ENCODE measurements at regions not wholly inside any gene's neighbourhood (a gene's known extent, or its start where the extent isn't known, plus 50 kb on each side); places are given as distances from the start of the nearest gene placed in this dataset.

DNA sequence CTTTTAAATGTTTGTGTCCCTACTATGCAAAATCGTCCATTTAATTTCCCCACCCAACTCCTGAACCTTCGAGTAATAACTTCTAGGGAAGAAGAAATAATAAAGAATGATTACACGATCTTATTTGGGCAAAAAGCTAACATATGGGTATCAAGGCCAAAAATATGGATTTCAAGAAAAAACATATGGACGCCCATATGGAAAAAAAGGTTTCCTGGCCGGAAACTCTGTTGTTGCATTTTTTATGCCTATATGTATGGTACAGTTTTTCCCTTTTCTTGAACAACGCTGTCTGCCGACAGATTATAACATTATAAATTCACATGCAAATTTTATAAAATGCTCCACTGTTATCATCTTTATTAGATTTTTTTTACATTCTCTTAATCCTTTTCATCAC is 167.6 kb upstream of the ESRRG start:
- no peaks in the 10 kb centered on the region for H3K4me1 ChIP-seq
- 87 to 96% methylated on average over 7 of the region's 7 CpGs for WGBS, 2 donors
- H3K4me3 ChIP-seq (replicated peaks in 1 of 3): no peak overlapping the region
- DNase-seq: no peak
- intact Hi-C loops (cut with DNase I): no loop called here
- H3K27me3 ChIP-seq: no peaks in the 10 kb centered on the region
- no peak overlapping the region for H3K27ac ChIP-seq
- H3K36me3 ChIP-seq: no peaks in the 10 kb centered on the region
- TF ChIP-seq CTCF (IDR thresholded peaks at IDR 0.05): no peak
- TF ChIP-seq POLR2A (IDR thresholded peaks at IDR 0.05): no peak
- H3K9me3 ChIP-seq: no peaks in the 10 kb centered on the region

DNA sequence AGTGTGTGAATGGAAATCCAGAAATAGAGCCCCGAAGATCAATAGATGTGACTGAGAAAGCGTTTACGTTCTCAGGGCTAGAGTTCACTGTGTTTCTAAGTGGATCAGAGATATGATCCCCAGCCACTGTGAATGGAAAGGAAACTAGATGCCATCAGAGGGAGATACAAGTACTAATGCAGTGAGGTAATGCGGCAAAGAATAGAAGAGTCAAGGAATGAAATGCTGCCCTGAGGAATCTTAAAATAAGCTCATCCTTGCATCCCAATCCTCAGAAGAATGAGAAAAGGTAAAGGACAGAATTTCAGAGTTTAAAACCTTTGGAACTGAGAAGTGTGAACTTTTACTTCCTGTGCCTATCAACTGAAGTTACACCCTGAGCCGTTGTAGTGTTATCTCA is 165.5 kb upstream of the ESRRG start:
- intact Hi-C loops (cut with DNase I): no loop called here
- TF ChIP-seq CTCF (IDR thresholded peaks at IDR 0.05): no peak
- TF ChIP-seq POLR2A (IDR thresholded peaks at IDR 0.05): no peak
- Histone ChIP-seq H3K27ac (no peak overlapping the region), H3K9me3 (no peaks in the 10 kb centered on the region), H3K4me3 (replicated peaks in 1 of 3) (no peak overlapping the region), H3K27me3 (no peaks in the 10 kb centered on the region), H3K36me3 (no peaks in the 10 kb centered on the region), H3K4me1 (no peaks in the 10 kb centered on the region)
- no peak for DNase-seq
- WGBS, 2 donors: 71 to 81% methylated on average over 5 of the region's 5 CpGs

DNA sequence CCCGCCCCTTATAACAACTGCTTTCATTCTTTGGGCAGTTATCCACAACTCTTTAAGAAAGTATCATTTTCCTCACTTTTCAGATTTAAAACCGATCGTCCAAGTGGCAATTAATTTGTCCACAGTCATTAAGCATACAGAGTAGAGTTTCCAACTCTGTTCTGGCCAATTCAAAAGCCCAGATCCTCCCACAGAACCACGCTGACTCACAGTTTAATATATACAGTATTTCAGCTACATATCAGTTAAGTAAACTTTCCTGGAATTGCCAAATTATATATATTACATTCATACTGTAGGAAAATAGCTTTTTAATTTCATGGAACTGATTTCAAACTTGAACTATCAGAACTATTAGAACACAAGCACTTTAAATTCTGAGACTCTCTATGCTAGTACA is 163.8 kb upstream of the ESRRG start:
- intact Hi-C loops (cut with DNase I): no loop called here
- no peak for DNase-seq
- WGBS, 2 donors: 84 to 90% methylated on average over 4 of the region's 4 CpGs

DNA sequence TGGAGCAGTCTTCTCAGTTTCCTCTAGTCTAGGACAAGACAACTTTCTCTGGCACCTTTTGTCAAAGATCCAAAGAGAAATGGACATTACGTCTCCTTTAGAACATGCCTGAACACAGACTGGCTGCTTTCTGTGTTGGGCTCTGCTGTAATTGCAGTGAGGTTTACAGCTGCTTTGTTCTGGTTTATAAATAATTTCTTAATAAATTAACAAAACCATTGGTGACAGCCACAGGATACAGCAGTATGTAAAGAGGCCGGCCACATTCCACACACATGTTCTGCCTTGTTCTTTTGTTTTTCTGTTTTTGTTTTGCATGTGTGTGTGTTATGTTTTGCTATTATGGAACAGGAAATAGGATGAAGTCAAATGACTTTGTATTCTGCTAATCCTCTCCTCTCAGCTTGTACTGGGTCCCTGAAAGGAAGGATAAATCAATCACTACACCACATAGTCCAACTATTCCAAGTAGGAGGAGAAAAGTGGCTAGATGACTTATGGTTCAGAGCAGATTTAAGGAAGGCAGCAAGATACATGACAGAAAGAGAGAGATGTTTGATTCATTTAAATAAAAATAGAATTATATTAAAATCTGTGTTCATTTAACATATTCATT is 161.5 kb upstream of the ESRRG start:
- TF ChIP-seq POLR2A (IDR thresholded peaks at IDR 0.05) (no peak), CTCF (IDR thresholded peaks at IDR 0.05) (no peak)
- no peak for DNase-seq
- Histone ChIP-seq H3K4me3 (replicated peaks in 1 of 3) (no peak overlapping the region), H3K4me1 (no peaks in the 10 kb centered on the region), H3K27me3 (no peaks in the 10 kb centered on the region), H3K36me3 (no peaks in the 10 kb centered on the region), H3K27ac (no peak overlapping the region), H3K9me3 (no peaks in the 10 kb centered on the region)
- WGBS, 2 donors: 77 to 89% methylated on average over 2 of the region's 2 CpGs
- intact Hi-C loops (cut with DNase I): no loop called here

More for the DNA sequence above, 163.8 kb upstream of the ESRRG start:
- Histone ChIP-seq H3K36me3 (no peaks in the 10 kb centered on the region), H3K27ac (no peak overlapping the region), H3K9me3 (no peaks in the 10 kb centered on the region), H3K27me3 (no peaks in the 10 kb centered on the region), H3K4me3 (replicated peaks in 1 of 3) (no peak overlapping the region), H3K4me1 (no peaks in the 10 kb centered on the region)
- no peak for TF ChIP-seq CTCF (IDR thresholded peaks at IDR 0.05)
- no peak for TF ChIP-seq POLR2A (IDR thresholded peaks at IDR 0.05)

GRCh38 chr1:216883518-216883917 is 160.3 kb upstream of the ESRRG start:
- DNase-seq: no peak

More at GRCh38 chr1:216883518-216883917, 160.3 kb upstream of the ESRRG start:
- Histone ChIP-seq H3K27ac (no peak overlapping the region), H3K27me3 (no peaks in the 10 kb centered on the region), H3K4me3 (replicated peaks in 1 of 3) (no peak overlapping the region), H3K9me3 (no peaks in the 10 kb centered on the region), H3K36me3 (no peaks in the 10 kb centered on the region), H3K4me1 (no peaks in the 10 kb centered on the region)
- TF ChIP-seq POLR2A (IDR thresholded peaks at IDR 0.05): no peak
- TF ChIP-seq CTCF (IDR thresholded peaks at IDR 0.05): no peak
- WGBS, 2 donors: 93 to 94% methylated on average over 2 of the region's 2 CpGs
- intact Hi-C loops (cut with DNase I): no loop called here
